Naive thymus-derived CD4-positive, alpha-beta T cell (primary cell): ENCODE measurements at regions not wholly inside any gene's neighbourhood (a gene's known extent, or its start where the extent isn't known, plus 50 kb on each side); places are given as distances from the start of the nearest gene placed in this dataset.
"Not testable (repeated sequence)": the region's sequence is repeated elsewhere in the genome, so short reads cannot be mapped to it uniquely, and the experiment has no call there.

Experiments used
- ATAC-seq: fragments of 150-1000 bp; cut with Tn5 transposase; 2 replicates; pipeline ENCODE4 v1.10.0; 2021; ENCODE audit warnings: mild to moderate bottlenecking, moderate library complexity
- CTCF ChIA-PET: fragments of 350-600 bp; sonication (Branson Sonifier 250); formaldehyde crosslinking; loops from one replicate; lab custom pipeline; 2021; ENCODE audit warnings: antibody characterized with exemption; lab: Charles Lee
- POLR2A ChIA-PET: fragments of 350-600 bp; sonication (Branson Sonifier 250); formaldehyde crosslinking; loops from one replicate; lab custom pipeline; 2021; ENCODE audit warnings: antibody characterized with exemption, inconsistent platforms; lab: Charles Lee
- DNase-seq, 9 donors: peaks; one replicate each; pipeline versions ENCODE4 v3.0.0 to v3.0.0-alpha.2; 2020 to 2022; ENCODE audit warnings: mixed read lengths in 1 of 9
- H3K27ac ChIP-seq: one replicate; pipeline ENCODE4 v1.7.0; 2013; ENCODE audit warnings: mild to moderate bottlenecking, low read depth, low read length, moderate library complexity
- H3K27me3 ChIP-seq, 2 donors: one replicate each; pipeline ENCODE4 v1.7.0; 2013; ENCODE audit warnings: low read length in 2 of 2, mild to moderate bottlenecking in 2 of 2, moderate library complexity in 2 of 2; ENCODE audit not compliant: control insufficient read depth in 2 of 2, insufficient read depth in 2 of 2
- H3K36me3 ChIP-seq, 3 experiments: 1 replicate in 2 of 3; 2 replicates in 1 of 3; pipeline ENCODE4 v1.7.0; 2013; ENCODE audit warnings: low read length in 3 of 3, mild to moderate bottlenecking in 3 of 3, moderate library complexity in 1 of 3; ENCODE audit not compliant: insufficient read depth in 3 of 3, control insufficient read depth in 2 of 3
- H3K4me1 ChIP-seq, 2 donors: one replicate each; pipeline ENCODE4 v1.7.0; 2013; ENCODE audit warnings: low read length in 2 of 2, mild to moderate bottlenecking in 2 of 2, moderate library complexity in 1 of 2; ENCODE audit not compliant: control insufficient read depth in 2 of 2, insufficient read depth in 2 of 2
- H3K4me3 ChIP-seq: 2 replicates; pipeline ENCODE4 v1.7.0; 2013; ENCODE audit warnings: mild to moderate bottlenecking, low read length
- H3K9me3 ChIP-seq, 3 experiments: 1 replicate in 2 of 3; 2 replicates in 1 of 3; pipeline ENCODE4 v1.7.0; 2013; ENCODE audit warnings: low read length in 3 of 3; ENCODE audit not compliant: control insufficient read depth in 2 of 3
- H3K27ac Mint-ChIP-seq, 9 donors: one replicate each; pipeline ENCODE4 v1.8.0; 2020 to 2022; ENCODE audit warnings: mixed read lengths in 9 of 9, mild to moderate bottlenecking in 8 of 9, moderate library complexity in 5 of 9, inconsistent platforms in 2 of 9
- H3K27me3 Mint-ChIP-seq, 5 donors: one replicate each; pipeline ENCODE4 v1.8.0; 2021 to 2022; ENCODE audit warnings: mixed read lengths in 5 of 5, mild to moderate bottlenecking in 1 of 5
- H3K36me3 Mint-ChIP-seq, 5 donors: one replicate each; pipeline ENCODE4 v1.8.0; 2020 to 2022; ENCODE audit warnings: mixed read lengths in 5 of 5, mild to moderate bottlenecking in 3 of 5, inconsistent platforms in 1 of 5
- H3K4me1 Mint-ChIP-seq, 7 donors: one replicate each; pipeline ENCODE4 v1.8.0; 2020 to 2022; ENCODE audit warnings: mixed read lengths in 7 of 7, mild to moderate bottlenecking in 3 of 7, inconsistent platforms in 1 of 7
- H3K4me3 Mint-ChIP-seq, 10 donors: one replicate each; pipeline ENCODE4 v1.8.0; 2020 to 2022; ENCODE audit warnings: mild to moderate bottlenecking in 10 of 10, mixed read lengths in 10 of 10, moderate library complexity in 6 of 10, inconsistent platforms in 2 of 10
- H3K9me3 Mint-ChIP-seq, 11 donors: one replicate each; pipeline ENCODE4 v1.8.0; 2020 to 2022; ENCODE audit warnings: mixed read lengths in 11 of 11, mild to moderate bottlenecking in 4 of 11, inconsistent platforms in 1 of 11, moderate library complexity in 1 of 11
- intact Hi-C, 2 donors: fragments of 100-400 bp; cut with micrococcal nuclease; formaldehyde crosslinking; loops; one replicate each; pipeline ENCODE4 v1.15.1; 2023

GRCh38 chr12:29895966-29896365 lies 112.2 kb upstream of the TMTC1 start:
- Mint-ChIP-seq H3K27me3 (peaks cover 0 to 3% (median 0%) of the 10 kb centered on the region in 5 donors), H3K4me3 (no peak overlapping the region), H3K27ac (no peak overlapping the region), H3K4me1 (no peaks in the 10 kb centered on the region), H3K9me3 (peaks cover 0 to 9% (median 0%) of the 10 kb centered on the region in 11 donors), H3K36me3 (no peaks in the 10 kb centered on the region)
- H3K9me3 ChIP-seq: no peaks in the 10 kb centered on the region
- ChIA-PET CTCF (no interaction called here), POLR2A (no interaction called here)
- no peaks in the 10 kb centered on the region for H3K36me3 ChIP-seq
- H3K27ac ChIP-seq: no peak overlapping the region
- H3K27me3 ChIP-seq: no peaks in the 10 kb centered on the region
- no peak overlapping the region for H3K4me3 ChIP-seq
- no peak for ATAC-seq
- no peaks in the 10 kb centered on the region for H3K4me1 ChIP-seq
- intact Hi-C loops: no loop called here
- DNase-seq: no peak

GRCh38 chr12:29893002-29893401 lies 109.3 kb upstream of the TMTC1 start:
- intact Hi-C loops: no loop called here
- H3K4me3 Mint-ChIP-seq: no peak overlapping the region

GRCh38 chr12:29891792-29892191 lies 108.0 kb upstream of the TMTC1 start:
- no peaks in the 10 kb centered on the region for H3K9me3 ChIP-seq
- ChIA-PET POLR2A (no interaction called here), CTCF (no interaction called here)
- H3K27ac ChIP-seq: no peak overlapping the region
- intact Hi-C loops: no loop called here
- peaks cover 0 to 16% (median 4%) of the 10 kb centered on the region in 11 donors for H3K9me3 Mint-ChIP-seq
- no peaks in the 10 kb centered on the region for H3K4me1 ChIP-seq
- no peak overlapping the region for H3K27ac Mint-ChIP-seq
- no peak overlapping the region for H3K4me3 Mint-ChIP-seq
- no peaks in the 10 kb centered on the region for H3K36me3 Mint-ChIP-seq
- H3K27me3 ChIP-seq: no peaks in the 10 kb centered on the region
- DNase-seq (no peak), ATAC-seq (no peak)
- H3K4me1 Mint-ChIP-seq: no peaks in the 10 kb centered on the region
- no peak overlapping the region for H3K4me3 ChIP-seq
- H3K27me3 Mint-ChIP-seq: no peaks in the 10 kb centered on the region
- no peaks in the 10 kb centered on the region for H3K36me3 ChIP-seq

More at GRCh38 chr12:29893002-29893401, 109.3 kb upstream of the TMTC1 start:
- Histone ChIP-seq H3K9me3 (no peaks in the 10 kb centered on the region), H3K4me1 (no peaks in the 10 kb centered on the region), H3K4me3 (no peak overlapping the region), H3K27me3 (no peaks in the 10 kb centered on the region), H3K27ac (no peak overlapping the region), H3K36me3 (no peaks in the 10 kb centered on the region)
- Mint-ChIP-seq H3K36me3 (no peaks in the 10 kb centered on the region), H3K27ac (no peak overlapping the region), H3K9me3 (peaks cover 0 to 7% (median 2%) of the 10 kb centered on the region in 11 donors), H3K27me3 (no peaks in the 10 kb centered on the region), H3K4me1 (no peaks in the 10 kb centered on the region)
- CTCF ChIA-PET: no interaction called here
- POLR2A ChIA-PET: no interaction called here
- DNase-seq: no peak
- ATAC-seq: no peak

GRCh38 chr12:29889737-29890136 lies 106.0 kb upstream of the TMTC1 start:
- no peaks in the 10 kb centered on the region for H3K36me3 ChIP-seq
- no peak overlapping the region for H3K27ac ChIP-seq
- H3K27me3 Mint-ChIP-seq: no peaks in the 10 kb centered on the region
- H3K4me3 ChIP-seq: no peak overlapping the region
- ATAC-seq (no peak), DNase-seq (no peak)
- peaks cover 0 to 20% (median 4%) of the 10 kb centered on the region in 11 donors for H3K9me3 Mint-ChIP-seq
- intact Hi-C loops: no loop called here
- no peaks in the 10 kb centered on the region for H3K27me3 ChIP-seq
- H3K27ac Mint-ChIP-seq: no peak overlapping the region
- peaks cover 0 to 2% (median 0%) of the 10 kb centered on the region in 5 donors for H3K36me3 Mint-ChIP-seq
- no peaks in the 10 kb centered on the region for H3K4me1 Mint-ChIP-seq
- no peak overlapping the region for H3K4me3 Mint-ChIP-seq
- H3K9me3 ChIP-seq: no peaks in the 10 kb centered on the region
- ChIA-PET POLR2A (no interaction called here), CTCF (no interaction called here)
- no peaks in the 10 kb centered on the region for H3K4me1 ChIP-seq

- CTCF ChIA-PET: no interaction called here
These were observed 105.0 kb upstream of the TMTC1 start for GRCh38 chr12:29888777-29889176.

GRCh38 chr12:29884957-29885356 lies 101.2 kb upstream of the TMTC1 start:
- H3K27me3 Mint-ChIP-seq, H3K4me1 ChIP-seq, H3K27ac Mint-ChIP-seq, H3K4me1 Mint-ChIP-seq, H3K36me3 ChIP-seq, intact Hi-C loops, CTCF ChIA-PET, H3K9me3 ChIP-seq, H3K4me3 Mint-ChIP-seq, H3K36me3 Mint-ChIP-seq, H3K27ac ChIP-seq, H3K27me3 ChIP-seq, DNase-seq, H3K4me3 ChIP-seq, ATAC-seq, POLR2A ChIA-PET: not testable (repeated sequence)
- H3K9me3 Mint-ChIP-seq: peaks cover under 1 to 31% (median 10%) of the 10 kb centered on the region in 11 donors

More at GRCh38 chr12:29888777-29889176, 105.0 kb upstream of the TMTC1 start:
- POLR2A ChIA-PET: no interaction called here
- Histone ChIP-seq H3K9me3 (no peaks in the 10 kb centered on the region), H3K4me1 (no peaks in the 10 kb centered on the region), H3K4me3 (no peak overlapping the region), H3K27me3 (no peaks in the 10 kb centered on the region), H3K36me3 (no peaks in the 10 kb centered on the region), H3K27ac (no peak overlapping the region)
- Mint-ChIP-seq H3K27ac (no peak overlapping the region), H3K4me3 (no peak overlapping the region), H3K4me1 (no peaks in the 10 kb centered on the region), H3K27me3 (no peaks in the 10 kb centered on the region), H3K9me3 (peaks cover 0 to 29% (median 8%) of the 10 kb centered on the region in 11 donors), H3K36me3 (peaks cover 0 to 5% (median 0%) of the 10 kb centered on the region in 5 donors)
- intact Hi-C loops: no loop called here
- DNase-seq (no peak), ATAC-seq (no peak)

GRCh38 chr12:29883941-29884554 lies 100.3 kb upstream of the TMTC1 start:
- Histone ChIP-seq H3K9me3 (peaks cover 0 to 4% (median 0%) of the 10 kb centered on the region in 3 experiments), H3K36me3 (no peaks in the 10 kb centered on the region), H3K27ac (no peak overlapping the region), H3K27me3 (no peaks in the 10 kb centered on the region), H3K4me1 (no peaks in the 10 kb centered on the region), H3K4me3 (no peak overlapping the region)
- DNase-seq (no peak), ATAC-seq (no peak)
- Mint-ChIP-seq H3K27me3 (no peaks in the 10 kb centered on the region), H3K9me3 (peaks cover 2 to 31% (median 10%) of the 10 kb centered on the region in 11 donors), H3K36me3 (peaks cover 0 to 5% (median 0%) of the 10 kb centered on the region in 5 donors), H3K4me3 (no peak overlapping the region), H3K4me1 (no peaks in the 10 kb centered on the region), H3K27ac (no peak overlapping the region)
- POLR2A ChIA-PET: no interaction called here
- CTCF ChIA-PET: interaction anchor here (0.7 kb wide), 1 partner anchor 1550 kb away, joined by 5 read pairs; no protein-coding TSS in a partner anchor
- intact Hi-C loops: no loop called here
